HCT116 (cell line): ENCODE measurements at regions not wholly inside any gene's neighbourhood (a gene's known extent, or its start where the extent isn't known, plus 50 kb on each side); places are given as distances from the start of the nearest gene placed in this dataset.

Experiments
- ATAC-seq: fragments of 200-7000 bp; cut with Tn5 transposase; 2 replicates; pipeline ENCODE4 v1.9.1; 2020; ENCODE audit warnings: mild to moderate bottlenecking, moderate library complexity
- BruUV-seq: library from RNA; stranded (reverse); fragments of 400-500 nt; replicated peaks from 2 replicates; lab custom pipeline; 2021; lab: Mats Ljungman, UMichigan
- CTCF ChIA-PET: fragments of 300-600 bp; sonication (Branson Sonifier 250); formaldehyde crosslinking; loops from one replicate; lab custom pipeline; 2021; ENCODE audit warnings: antibody characterized with exemption; lab: Charles Lee
- POLR2A ChIA-PET: fragments of 300-600, 350-600 bp; sonication (Branson Sonifier 250); formaldehyde crosslinking; loops from one replicate; lab custom pipeline; 2021; ENCODE audit warnings: antibody characterized with exemption; lab: Charles Lee
- RAD21 ChIA-PET, 2 experiments: fragments of 300-600 bp; sonication (Branson Sonifier 250); formaldehyde crosslinking; loops; one replicate each; lab custom pipeline; 2023; ENCODE audit warnings: low total read pairs in 2 of 2; ENCODE audit not compliant: uncharacterized antibody in 2 of 2, unreplicated experiment in 2 of 2, low non-redundant PET in 1 of 2; lab: Charles Lee
- DNase-seq: peaks from one replicate; pipeline ENCODE4 v3.0.0-alpha.2; 2010; ENCODE audit warnings: low read depth, low spot score
- H2AFZ ChIP-seq: fragments of 200-600 bp; shearing (Covaris generic), sonication (generic); 2 replicates; pipeline ENCODE4 v1.6.1; 2017; ENCODE audit warnings: low read depth, mixed run types, mixed read lengths, antibody characterized with exemption, low read length; ENCODE audit not compliant: poor library complexity, severe bottlenecking
- H3K27ac ChIP-seq: 2 replicates; pipeline ENCODE4 v1.5.1; 2012; ENCODE audit warnings: low read depth, low read length
- H3K27me3 ChIP-seq: fragments of 200-600 bp; sonication (generic); 2 replicates; pipeline ENCODE4 v1.6.1; 2016; ENCODE audit warnings: mixed run types, low read length, mixed read lengths; ENCODE audit not compliant: insufficient read depth
- H3K36me3 ChIP-seq, 2 experiments: fragments of 200-500 bp in 1 of 2; fragments of 200-600 bp in 1 of 2; sonication (Bioruptor generic) in 1 of 2; sonication (generic) in 1 of 2; 2 replicates each; pipeline versions ENCODE4 v1.5.1 to v1.6.1; 2014 to 2016; ENCODE audit warnings: low read length in 2 of 2, inconsistent platforms in 1 of 2, mixed read lengths in 1 of 2, mixed run types in 1 of 2; ENCODE audit not compliant: insufficient read depth in 2 of 2, control insufficient read depth in 1 of 2
- H3K4me1 ChIP-seq, 2 experiments: fragments of 200-600 bp in 1 of 2; sonication (generic) in 1 of 2; 2 replicates each; pipeline versions ENCODE4 v1.5.1 to v1.6.1; 2012 to 2017; ENCODE audit warnings: low read length in 2 of 2, inconsistent platforms in 1 of 2, mild to moderate bottlenecking in 1 of 2, mixed read lengths in 1 of 2, mixed run types in 1 of 2, moderate library complexity in 1 of 2; ENCODE audit not compliant: insufficient read depth in 2 of 2, control insufficient read depth in 1 of 2
- H3K4me2 ChIP-seq: fragments of 200-600 bp; sonication (generic); 2 replicates; pipeline ENCODE4 v1.6.1; 2017; ENCODE audit warnings: mixed run types, low read length, mixed read lengths
- H3K4me3 ChIP-seq, 2 experiments: fragments of 200-600 bp in 1 of 2; sonication (generic) in 1 of 2; replicated peaks in 1 of 2; 2 replicates each; pipeline ENCODE4 v1.5.1; 2011 to 2016; ENCODE audit warnings: low read length in 2 of 2, control low read depth in 1 of 2, low read depth in 1 of 2, mild to moderate bottlenecking in 1 of 2, mixed read lengths in 1 of 2, mixed run types in 1 of 2
- H3K79me2 ChIP-seq: fragments of 200-600 bp; sonication (generic); 2 replicates; pipeline ENCODE4 v1.6.1; 2017; ENCODE audit warnings: mild to moderate bottlenecking, mixed run types, low read length, moderate library complexity, mixed read lengths; ENCODE audit not compliant: insufficient read depth
- H3K9ac ChIP-seq: fragments of 200-600 bp; sonication (generic); 2 replicates; pipeline ENCODE4 v1.6.1; 2016; ENCODE audit warnings: low read length, mixed read lengths
- H3K9me2 ChIP-seq: fragments of 200-600 bp; sonication (generic), shearing (Covaris generic); 2 replicates; pipeline ENCODE4 v1.6.1; 2017; ENCODE audit warnings: mixed run types, mild to moderate bottlenecking, moderate library complexity; ENCODE audit not compliant: insufficient read depth
- H3K9me3 ChIP-seq, 2 experiments: fragments of 200-500 bp in 1 of 2; fragments of 200-600 bp in 1 of 2; sonication (Bioruptor generic) in 1 of 2; sonication (generic) in 1 of 2; 2 replicates each; pipeline ENCODE4 v1.6.1; 2014 to 2017; ENCODE audit warnings: low read length in 2 of 2, mixed read lengths in 2 of 2, inconsistent platforms in 1 of 2, low read depth in 1 of 2, mild to moderate bottlenecking in 1 of 2, mixed run types in 1 of 2, moderate library complexity in 1 of 2; ENCODE audit not compliant: control insufficient read depth in 1 of 2, insufficient read depth in 1 of 2
- H4K20me1 ChIP-seq: fragments of 200-600 bp; sonication (generic), shearing (Covaris generic); 2 replicates; pipeline ENCODE4 v1.6.1; 2017; ENCODE audit warnings: mixed run types, mild to moderate bottlenecking, moderate library complexity; ENCODE audit not compliant: insufficient read depth
- ATF3 ChIP-seq: IDR thresholded peaks from 2 replicates; pipeline ENCODE4 v1.6.1; 2012
- CEBPB ChIP-seq: IDR thresholded peaks from 2 replicates; pipeline ENCODE4 v1.6.1; 2012; ENCODE audit warnings: low read depth
- EGR1 ChIP-seq: IDR thresholded peaks from 2 replicates; pipeline ENCODE4 v1.6.1; 2012; ENCODE audit warnings: low read depth
- FOSL1 ChIP-seq: IDR thresholded peaks from 2 replicates; pipeline ENCODE4 v1.6.1; 2012; ENCODE audit warnings: low read depth
- JUND ChIP-seq: IDR thresholded peaks from 2 replicates; pipeline ENCODE4 v1.6.1; 2012
- MAX ChIP-seq: IDR thresholded peaks from 2 replicates; pipeline ENCODE4 v1.6.1; 2012
- RAD21 ChIP-seq: IDR thresholded peaks from 2 replicates; pipeline ENCODE4 v1.6.1; 2012; ENCODE audit warnings: low read depth, mild to moderate bottlenecking
- SIN3A ChIP-seq: IDR thresholded peaks from 2 replicates; pipeline ENCODE4 v1.6.1; 2012; ENCODE audit warnings: low read depth
- SRF ChIP-seq: IDR thresholded peaks from 2 replicates; pipeline ENCODE4 v1.6.1; 2012; ENCODE audit warnings: low read depth
- TCF7L2 ChIP-seq: IDR thresholded peaks from 2 replicates; pipeline ENCODE4 v1.7.0; 2011; ENCODE audit warnings: borderline replicate concordance, inconsistent platforms; ENCODE audit not compliant: insufficient read depth, insufficient read length; ENCODE audit errors: extremely low read depth
- intact Hi-C: fragments of 100-400 bp; cut with micrococcal nuclease; formaldehyde crosslinking; loops from 2 replicates; pipeline ENCODE4 v1.10.0; 2022
- TF ChIP-seq, protein P1 (sequence below): IDR thresholded peaks from 2 replicates; pipeline ENCODE4 v1.6.1; 2012; ENCODE audit warnings: low read depth
- TF ChIP-seq, protein P2 (sequence below), 3 experiments: fragments of 200-600 bp in 1 of 3; sonication (generic) in 1 of 3; IDR thresholded peaks in 2 of 3; conservative IDR thresholded peaks in 1 of 3; 2 replicates each; pipeline ENCODE4 v1.5.1; 2012 to 2017; ENCODE audit warnings: low read depth in 2 of 3, low read length in 2 of 3, antibody characterized with exemption in 1 of 3, borderline replicate concordance in 1 of 3, control low read depth in 1 of 3, mild to moderate bottlenecking in 1 of 3, mixed read lengths in 1 of 3, mixed run types in 1 of 3, moderate library complexity in 1 of 3; ENCODE audit not compliant: insufficient read depth in 1 of 3

DNA sequence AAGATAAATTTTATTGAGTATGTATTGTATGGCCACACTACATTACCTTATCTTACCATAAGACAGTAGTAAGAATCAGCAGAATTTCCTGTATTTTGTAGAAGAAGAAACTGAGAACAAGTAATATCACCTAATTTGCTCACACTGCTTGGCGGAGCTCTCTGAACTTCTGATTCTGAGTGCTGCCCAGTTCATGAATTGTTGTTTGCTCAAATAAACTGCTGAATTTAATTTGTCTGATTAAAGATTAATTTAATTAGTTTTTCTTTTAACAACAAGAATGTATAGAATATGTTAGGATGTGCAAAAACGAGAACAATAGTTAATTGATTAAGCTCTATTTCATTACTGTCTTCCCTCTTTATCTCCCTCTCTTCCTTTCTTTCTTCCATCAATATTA lies 100.1 kb upstream of the ERBB4 start:
- ChIA-PET CTCF (interaction anchor here (1.0 kb wide), 1 partner anchor 71 kb away, joined by 3 read pairs; no protein-coding TSS in a partner anchor), RAD21 (no interaction called here)

More for the DNA sequence above, 100.1 kb upstream of the ERBB4 start:
- Histone ChIP-seq H4K20me1 (no peaks in the 10 kb centered on the region), H3K9me3 (no peaks in the 10 kb centered on the region), H3K79me2 (no peaks in the 10 kb centered on the region), H3K9me2 (no peaks in the 10 kb centered on the region), H3K27ac (no peak overlapping the region), H3K4me3 (no peak overlapping the region), H3K27me3 (no peaks in the 10 kb centered on the region), H3K9ac (no peak overlapping the region), H2AFZ (no peak overlapping the region), H3K36me3 (no peaks in the 10 kb centered on the region), H3K4me2 (no peak overlapping the region), H3K4me1 (no peaks in the 10 kb centered on the region; a peak in 1 of 4 replicates)
- no TSS peak for BruUV-seq
- TF ChIP-seq EGR1 (no peak), SIN3A (no peak), SRF (no peak), ATF3 (no peak), TCF7L2 (no peak), MAX (no peak), FOSL1 (no peak), JUND (no peak), RAD21 (no peak), CEBPB (no peak)
- TF ChIP-seq, protein P1, sequence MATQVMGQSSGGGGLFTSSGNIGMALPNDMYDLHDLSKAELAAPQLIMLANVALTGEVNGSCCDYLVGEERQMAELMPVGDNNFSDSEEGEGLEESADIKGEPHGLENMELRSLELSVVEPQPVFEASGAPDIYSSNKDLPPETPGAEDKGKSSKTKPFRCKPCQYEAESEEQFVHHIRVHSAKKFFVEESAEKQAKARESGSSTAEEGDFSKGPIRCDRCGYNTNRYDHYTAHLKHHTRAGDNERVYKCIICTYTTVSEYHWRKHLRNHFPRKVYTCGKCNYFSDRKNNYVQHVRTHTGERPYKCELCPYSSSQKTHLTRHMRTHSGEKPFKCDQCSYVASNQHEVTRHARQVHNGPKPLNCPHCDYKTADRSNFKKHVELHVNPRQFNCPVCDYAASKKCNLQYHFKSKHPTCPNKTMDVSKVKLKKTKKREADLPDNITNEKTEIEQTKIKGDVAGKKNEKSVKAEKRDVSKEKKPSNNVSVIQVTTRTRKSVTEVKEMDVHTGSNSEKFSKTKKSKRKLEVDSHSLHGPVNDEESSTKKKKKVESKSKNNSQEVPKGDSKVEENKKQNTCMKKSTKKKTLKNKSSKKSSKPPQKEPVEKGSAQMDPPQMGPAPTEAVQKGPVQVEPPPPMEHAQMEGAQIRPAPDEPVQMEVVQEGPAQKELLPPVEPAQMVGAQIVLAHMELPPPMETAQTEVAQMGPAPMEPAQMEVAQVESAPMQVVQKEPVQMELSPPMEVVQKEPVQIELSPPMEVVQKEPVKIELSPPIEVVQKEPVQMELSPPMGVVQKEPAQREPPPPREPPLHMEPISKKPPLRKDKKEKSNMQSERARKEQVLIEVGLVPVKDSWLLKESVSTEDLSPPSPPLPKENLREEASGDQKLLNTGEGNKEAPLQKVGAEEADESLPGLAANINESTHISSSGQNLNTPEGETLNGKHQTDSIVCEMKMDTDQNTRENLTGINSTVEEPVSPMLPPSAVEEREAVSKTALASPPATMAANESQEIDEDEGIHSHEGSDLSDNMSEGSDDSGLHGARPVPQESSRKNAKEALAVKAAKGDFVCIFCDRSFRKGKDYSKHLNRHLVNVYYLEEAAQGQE: no peak
- TF ChIP-seq, protein P2, sequence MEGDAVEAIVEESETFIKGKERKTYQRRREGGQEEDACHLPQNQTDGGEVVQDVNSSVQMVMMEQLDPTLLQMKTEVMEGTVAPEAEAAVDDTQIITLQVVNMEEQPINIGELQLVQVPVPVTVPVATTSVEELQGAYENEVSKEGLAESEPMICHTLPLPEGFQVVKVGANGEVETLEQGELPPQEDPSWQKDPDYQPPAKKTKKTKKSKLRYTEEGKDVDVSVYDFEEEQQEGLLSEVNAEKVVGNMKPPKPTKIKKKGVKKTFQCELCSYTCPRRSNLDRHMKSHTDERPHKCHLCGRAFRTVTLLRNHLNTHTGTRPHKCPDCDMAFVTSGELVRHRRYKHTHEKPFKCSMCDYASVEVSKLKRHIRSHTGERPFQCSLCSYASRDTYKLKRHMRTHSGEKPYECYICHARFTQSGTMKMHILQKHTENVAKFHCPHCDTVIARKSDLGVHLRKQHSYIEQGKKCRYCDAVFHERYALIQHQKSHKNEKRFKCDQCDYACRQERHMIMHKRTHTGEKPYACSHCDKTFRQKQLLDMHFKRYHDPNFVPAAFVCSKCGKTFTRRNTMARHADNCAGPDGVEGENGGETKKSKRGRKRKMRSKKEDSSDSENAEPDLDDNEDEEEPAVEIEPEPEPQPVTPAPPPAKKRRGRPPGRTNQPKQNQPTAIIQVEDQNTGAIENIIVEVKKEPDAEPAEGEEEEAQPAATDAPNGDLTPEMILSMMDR (IDR thresholded peaks at IDR 0.05 in 2 of 3, conservative IDR thresholded peaks at IDR 0.05 in 1 of 3; ENCODE audit: borderline replicate concordance in 1 of 3, insufficient read depth in 1 of 3, low read depth in 2 of 3, low read length in 2 of 3): no peak
- intact Hi-C loops: no loop called here
- DNase-seq (no peak), ATAC-seq (no peak)
- POLR2A ChIA-PET: no interaction called here
